ENCODE measurements at regions not wholly inside any gene's neighbourhood (a gene's known extent, or its start where the extent isn't known, plus 50 kb on each side); places are given as distances from the start of the nearest gene placed in this dataset.

GRCh38 chr12:114272605-114273004 is 133.3 kb downstream of the TBX5 start:
- no peak for TF ChIP-seq ZFX (IDR thresholded peaks at IDR 0.05)
- no peak overlapping the region for H3K27ac ChIP-seq

GRCh38 chr12:114272071-114272470 is 133.9 kb downstream of the TBX5 start:
- TF ChIP-seq ZFX (IDR thresholded peaks at IDR 0.05) (no peak), CTCF (conservative IDR thresholded peaks at IDR 0.05) (no peak)
- no peak overlapping the region for H3K27ac ChIP-seq

GRCh38 chr12:114269153-114269552 is 136.8 kb downstream of the TBX5 start:
- H3K27ac ChIP-seq: no peak overlapping the region
- TF ChIP-seq ZFX (IDR thresholded peaks at IDR 0.05) (no peak), CTCF (conservative IDR thresholded peaks at IDR 0.05) (no peak)

GRCh38 chr12:114266536-114266935 is 139.4 kb downstream of the TBX5 start:
- TF ChIP-seq CTCF (conservative IDR thresholded peaks at IDR 0.05) (no peak), ZFX (IDR thresholded peaks at IDR 0.05) (no peak)
- no peak overlapping the region for H3K27ac ChIP-seq

GRCh38 chr12:114265036-114265435 is 140.9 kb downstream of the TBX5 start:
- TF ChIP-seq ZFX (IDR thresholded peaks at IDR 0.05) (no peak), CTCF (conservative IDR thresholded peaks at IDR 0.05) (no peak)
- H3K27ac ChIP-seq: no peak overlapping the region

GRCh38 chr12:114263056-114263805 is 142.7 kb downstream of the TBX5 start:
- H3K27ac ChIP-seq: no peak overlapping the region

GRCh38 chr12:114257687-114258086 is 148.3 kb downstream of the TBX5 start:
- no peak overlapping the region for H3K27ac ChIP-seq
- TF ChIP-seq CTCF (conservative IDR thresholded peaks at IDR 0.05) (no peak), ZFX (IDR thresholded peaks at IDR 0.05) (no peak)

More at GRCh38 chr12:114263056-114263805, 142.7 kb downstream of the TBX5 start:
- TF ChIP-seq CTCF (conservative IDR thresholded peaks at IDR 0.05): no peak
- no peak for TF ChIP-seq ZFX (IDR thresholded peaks at IDR 0.05)

- TF ChIP-seq ZFX (IDR thresholded peaks at IDR 0.05) (no peak), CTCF (conservative IDR thresholded peaks at IDR 0.05) (no peak)
- H3K27ac ChIP-seq: no peak overlapping the region
These were observed 150.9 kb downstream of the TBX5 start for GRCh38 chr12:114254998-114255397.
